ENCODE measurements at regions not wholly inside any gene's neighbourhood (a gene's known extent, or its start where the extent isn't known, plus 50 kb on each side); places are given as distances from the start of the nearest gene placed in this dataset.

- TF ChIP-seq CTCF (IDR thresholded peaks at IDR 0.05) (no peak), POLR2A (IDR thresholded peaks at IDR 0.05) (no peak)
These were observed 620.0 kb downstream of the SH2D4B start for GRCh38 chr10:81157681-81158080.
